ENCODE measurements at regions not wholly inside any gene's neighbourhood (a gene's known extent, or its start where the extent isn't known, plus 50 kb on each side); places are given as distances from the start of the nearest gene placed in this dataset.

DNA sequence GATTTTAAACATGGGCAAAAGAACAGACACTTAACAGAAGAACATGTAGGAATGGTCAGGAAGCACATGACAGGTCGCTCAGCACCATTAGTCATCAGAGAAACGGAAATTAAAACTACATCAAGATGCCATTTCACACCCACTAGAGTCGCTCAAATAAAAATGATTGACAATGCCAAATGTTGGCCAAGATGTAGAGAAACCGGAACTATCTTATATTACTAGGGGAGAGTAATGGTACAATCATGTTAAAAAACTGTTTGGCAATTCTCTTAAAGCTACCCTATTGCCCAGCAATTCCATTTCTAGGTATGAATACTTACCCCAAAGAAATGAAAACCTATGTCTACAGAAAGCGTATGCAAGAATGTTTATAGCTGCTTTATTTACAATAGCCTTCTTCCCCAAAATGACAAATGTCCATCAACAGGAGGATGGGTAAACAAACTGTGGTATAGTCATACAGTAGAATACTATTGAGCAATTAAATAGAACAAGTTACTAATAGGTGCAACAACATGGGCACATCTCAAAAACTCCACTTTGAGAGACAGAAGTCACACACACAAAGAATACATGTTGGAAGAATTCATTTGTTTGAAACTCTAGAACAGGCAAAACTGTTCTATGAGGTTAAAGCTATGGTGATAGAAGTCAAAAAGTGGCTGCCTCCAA is 92.8 kb downstream of the ETS2 start:
- TF ChIP-seq EZH2phosphoT487 (IDR thresholded peaks at IDR 0.05; ENCODE audit: low read depth, severe bottlenecking, unreplicated experiment) (no peak), EZH2 (IDR thresholded peaks at IDR 0.05; ENCODE audit: borderline replicate concordance) (no peak)
- TF ChIP-seq, protein P1, sequence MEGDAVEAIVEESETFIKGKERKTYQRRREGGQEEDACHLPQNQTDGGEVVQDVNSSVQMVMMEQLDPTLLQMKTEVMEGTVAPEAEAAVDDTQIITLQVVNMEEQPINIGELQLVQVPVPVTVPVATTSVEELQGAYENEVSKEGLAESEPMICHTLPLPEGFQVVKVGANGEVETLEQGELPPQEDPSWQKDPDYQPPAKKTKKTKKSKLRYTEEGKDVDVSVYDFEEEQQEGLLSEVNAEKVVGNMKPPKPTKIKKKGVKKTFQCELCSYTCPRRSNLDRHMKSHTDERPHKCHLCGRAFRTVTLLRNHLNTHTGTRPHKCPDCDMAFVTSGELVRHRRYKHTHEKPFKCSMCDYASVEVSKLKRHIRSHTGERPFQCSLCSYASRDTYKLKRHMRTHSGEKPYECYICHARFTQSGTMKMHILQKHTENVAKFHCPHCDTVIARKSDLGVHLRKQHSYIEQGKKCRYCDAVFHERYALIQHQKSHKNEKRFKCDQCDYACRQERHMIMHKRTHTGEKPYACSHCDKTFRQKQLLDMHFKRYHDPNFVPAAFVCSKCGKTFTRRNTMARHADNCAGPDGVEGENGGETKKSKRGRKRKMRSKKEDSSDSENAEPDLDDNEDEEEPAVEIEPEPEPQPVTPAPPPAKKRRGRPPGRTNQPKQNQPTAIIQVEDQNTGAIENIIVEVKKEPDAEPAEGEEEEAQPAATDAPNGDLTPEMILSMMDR (IDR thresholded peaks at IDR 0.05; ENCODE audit: poor library complexity), result no peak
